HEK293T (cell line): ENCODE measurements at regions not wholly inside any gene's neighbourhood (a gene's known extent, or its start where the extent isn't known, plus 50 kb on each side); places are given as distances from the start of the nearest gene placed in this dataset.

Source experiments
- CTCF ChIA-PET: fragments of 350-600 bp; formaldehyde crosslinking; extraction: SDS; loops from one replicate; lab custom pipeline; 2021; ENCODE audit warnings: antibody characterized with exemption, inconsistent platforms; lab: Yijun Ruan, JAX
- POLR2A ChIA-PET: fragments of 350-600 bp; formaldehyde crosslinking; extraction: SDS; loops from one replicate; lab custom pipeline; 2020; ENCODE audit warnings: antibody characterized with exemption, inconsistent platforms; lab: Yijun Ruan, JAX
- DNase-seq: peaks from one replicate; pipeline ENCODE4 v3.0.0; 2012; ENCODE audit warnings: mixed read lengths; ENCODE audit errors: extremely low spot score
- ARNT ChIP-seq: fragments of 450-650 bp; IDR thresholded peaks from 2 replicates; pipeline ENCODE4 v1.6.1; 2017; ENCODE audit warnings: mild to moderate bottlenecking
- BHLHE40 ChIP-seq: fragments of 450-650 bp; IDR thresholded peaks from 2 replicates; pipeline ENCODE4 v1.6.1; 2016; ENCODE audit warnings: mild to moderate bottlenecking, moderate library complexity, borderline replicate concordance
- CTBP1 ChIP-seq: fragments of 450-650 bp; IDR thresholded peaks from 2 replicates; pipeline ENCODE4 v1.6.1; 2016; ENCODE audit warnings: borderline replicate concordance
- ELF4 ChIP-seq: fragments of 450-650 bp; IDR thresholded peaks from 2 replicates; pipeline ENCODE4 v1.6.1; 2017; ENCODE audit warnings: antibody characterized with exemption
- FOXA1 ChIP-seq: fragments of 450-650 bp; IDR thresholded peaks from 2 replicates; pipeline ENCODE4 v1.6.1; 2016; ENCODE audit warnings: mild to moderate bottlenecking
- FOXK2 ChIP-seq: fragments of 450-650 bp; IDR thresholded peaks from 2 replicates; pipeline ENCODE4 v1.6.1; 2016; ENCODE audit warnings: mild to moderate bottlenecking
- FOXM1 ChIP-seq: fragments of 450-650 bp; IDR thresholded peaks from 2 replicates; pipeline ENCODE4 v1.6.1; 2017; ENCODE audit warnings: mild to moderate bottlenecking, borderline replicate concordance
- HDGF ChIP-seq: fragments of 450-650 bp; IDR thresholded peaks from 2 replicates; pipeline ENCODE4 v1.6.1; 2017; ENCODE audit warnings: antibody characterized with exemption, borderline replicate concordance
- L3MBTL2 ChIP-seq: fragments of 450-650 bp; conservative IDR thresholded peaks from 2 replicates; pipeline ENCODE4 v1.6.1; 2016; ENCODE audit warnings: mild to moderate bottlenecking
- LEF1 ChIP-seq: fragments of 450-650 bp; IDR thresholded peaks from 2 replicates; pipeline ENCODE4 v1.6.1; 2017; ENCODE audit warnings: mild to moderate bottlenecking, borderline replicate concordance
- NFRKB ChIP-seq: fragments of 450-650 bp; IDR thresholded peaks from 2 replicates; pipeline ENCODE4 v1.6.1; 2016; ENCODE audit warnings: mild to moderate bottlenecking, moderate library complexity
- PKNOX1 ChIP-seq: fragments of 450-650 bp; IDR thresholded peaks from 2 replicates; pipeline ENCODE4 v1.6.1; 2016
- SP1 ChIP-seq: fragments of 450-650 bp; IDR thresholded peaks from 2 replicates; pipeline ENCODE4 v1.6.1; 2017
- SUZ12 ChIP-seq: fragments of 450-650 bp; IDR thresholded peaks from 2 replicates; pipeline ENCODE4 v1.6.1; 2016; ENCODE audit warnings: mild to moderate bottlenecking
- TARDBP ChIP-seq: fragments of 450-650 bp; IDR thresholded peaks from 2 replicates; pipeline ENCODE4 v1.6.1; 2016
- ZNF384 ChIP-seq: fragments of 450-650 bp; IDR thresholded peaks from 2 replicates; pipeline ENCODE4 v1.6.1; 2016

- POLR2A ChIA-PET: no interaction called here
- no peak for DNase-seq
- CTCF ChIA-PET: no interaction called here
- TF ChIP-seq HDGF (no peak), LEF1 (no peak), BHLHE40 (no peak), TARDBP (no peak), FOXM1 (no peak), ZNF384 (no peak), SP1 (no peak), ELF4 (no peak), FOXA1 (no peak), PKNOX1 (no peak), SUZ12 (no peak), L3MBTL2 (no peak), FOXK2 (no peak), CTBP1 (no peak), ARNT (no peak)
Measured at GRCh38 chr1:93739472-93739871, 57.8 kb upstream of the BCAR3 start.

GRCh38 chr1:93738926-93739325 is 57.3 kb upstream of the BCAR3 start:
- ChIA-PET CTCF (no interaction called here), POLR2A (no interaction called here)
- no peak for DNase-seq
- TF ChIP-seq FOXK2 (no peak), ARNT (no peak), LEF1 (no peak), FOXA1 (no peak), SUZ12 (no peak), CTBP1 (no peak), L3MBTL2 (no peak), ZNF384 (no peak), TARDBP (no peak), FOXM1 (no peak), SP1 (no peak)

GRCh38 chr1:93738075-93738622 is 56.5 kb upstream of the BCAR3 start:
- TF ChIP-seq FOXA1 (no peak), CTBP1 (no peak), FOXM1 (no peak), SUZ12 (no peak), BHLHE40 (no peak), FOXK2 (no peak), SP1 (no peak), ELF4 (no peak), PKNOX1 (no peak), NFRKB (no peak), LEF1 (no peak), ZNF384 (no peak), ARNT (no peak), L3MBTL2 (no peak), HDGF (no peak), TARDBP (no peak)
- ChIA-PET POLR2A (no interaction called here), CTCF (no interaction called here)
- DNase-seq: no peak

- CTCF ChIA-PET: interaction anchor here (0.6 to 1.0 kb wide), 3 partner anchors 20 to 77 kb away, joined by 3 read pairs; no protein-coding TSS in a partner anchor
- POLR2A ChIA-PET: interaction anchor here (1.6 kb wide), 1 partner anchor 19 kb away, joined by 4 read pairs; no protein-coding TSS in a partner anchor
- DNase-seq: no peak
- TF ChIP-seq HDGF (no peak), CTBP1 (no peak), TARDBP (no peak), SUZ12 (no peak), LEF1 (no peak), ZNF384 (no peak), PKNOX1 (no peak), ARNT (no peak), ELF4 (no peak), L3MBTL2 (no peak), FOXK2 (no peak), SP1 (no peak), NFRKB (no peak)
Measured at GRCh38 chr1:93735722-93736121, 54.1 kb upstream of the BCAR3 start.

GRCh38 chr1:93734999-93735398 is 53.4 kb upstream of the BCAR3 start:
- no peak for DNase-seq
- ChIA-PET POLR2A (interaction anchor here (1.6 kb wide), 1 partner anchor 20 kb away, joined by 4 read pairs; no protein-coding TSS in a partner anchor), CTCF (interaction anchor here (0.6 to 1.0 kb wide), 2 partner anchors 9 to 78 kb away, joined by 3 to 4 read pairs; no protein-coding TSS in a partner anchor)
- TF ChIP-seq ARNT: no peak
- no peak for TF ChIP-seq L3MBTL2
- no peak for TF ChIP-seq ZNF384
- no peak for TF ChIP-seq BHLHE40
- TF ChIP-seq FOXA1: no peak
- no peak for TF ChIP-seq CTBP1

- CTCF ChIA-PET: no interaction called here
- DNase-seq: no peak
- TF ChIP-seq ARNT (no peak), TARDBP (no peak), ELF4 (no peak), ZNF384 (no peak), BHLHE40 (no peak), LEF1 (no peak), FOXK2 (no peak), FOXM1 (no peak), FOXA1 (no peak), SUZ12 (no peak), PKNOX1 (no peak), HDGF (no peak), L3MBTL2 (no peak), SP1 (no peak), CTBP1 (no peak), NFRKB (no peak)
- POLR2A ChIA-PET: no interaction called here
Measured at GRCh38 chr1:93733340-93733739, 51.7 kb upstream of the BCAR3 start.
